ENCODE measurements at regions not wholly inside any gene's neighbourhood (a gene's known extent, or its start where the extent isn't known, plus 50 kb on each side); places are given as distances from the start of the nearest gene placed in this dataset.

DNA sequence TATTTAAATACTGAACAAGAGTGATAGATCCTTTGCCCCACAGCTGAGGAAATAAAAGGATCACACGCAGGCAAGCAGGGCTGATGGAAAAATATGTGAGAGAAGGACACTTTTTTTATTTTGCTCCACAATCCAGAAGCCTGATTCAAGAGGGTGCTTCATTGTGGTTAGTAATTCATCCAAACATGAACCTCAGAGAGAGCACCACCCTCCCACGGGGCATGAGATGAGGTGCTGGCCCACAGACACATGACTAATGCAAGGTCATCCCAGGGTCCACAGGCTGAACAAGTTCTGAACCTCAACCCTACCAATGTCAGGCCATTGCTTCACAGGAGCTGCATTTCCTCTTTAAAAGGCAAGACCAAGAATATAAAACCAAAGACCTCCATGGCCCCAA lies 239.6 kb downstream of the MREG start:
- 73% methylated on average over 1 of the region's 2 CpGs for WGBS (ENCODE audit: insufficient coverage)
- H3K4me3 ChIP-seq (ENCODE audit: low read length): no peak overlapping the region
- H3K27ac ChIP-seq (ENCODE audit: low read length): no peak overlapping the region
- H3K4me1 ChIP-seq (ENCODE audit: control insufficient read depth, insufficient read depth, low read length): peaks cover 2% of the 10 kb centered on the region
- H3K27me3 ChIP-seq (ENCODE audit: control insufficient read depth, insufficient read depth, low read length): no peaks in the 10 kb centered on the region
- no peaks in the 10 kb centered on the region for H3K9me3 ChIP-seq (replicated peaks; ENCODE audit: control insufficient read depth, low read depth, low read length)
- DNase-seq: no peak
- H3K36me3 ChIP-seq (ENCODE audit: control insufficient read depth, insufficient read depth, low read length): no peaks in the 10 kb centered on the region

DNA sequence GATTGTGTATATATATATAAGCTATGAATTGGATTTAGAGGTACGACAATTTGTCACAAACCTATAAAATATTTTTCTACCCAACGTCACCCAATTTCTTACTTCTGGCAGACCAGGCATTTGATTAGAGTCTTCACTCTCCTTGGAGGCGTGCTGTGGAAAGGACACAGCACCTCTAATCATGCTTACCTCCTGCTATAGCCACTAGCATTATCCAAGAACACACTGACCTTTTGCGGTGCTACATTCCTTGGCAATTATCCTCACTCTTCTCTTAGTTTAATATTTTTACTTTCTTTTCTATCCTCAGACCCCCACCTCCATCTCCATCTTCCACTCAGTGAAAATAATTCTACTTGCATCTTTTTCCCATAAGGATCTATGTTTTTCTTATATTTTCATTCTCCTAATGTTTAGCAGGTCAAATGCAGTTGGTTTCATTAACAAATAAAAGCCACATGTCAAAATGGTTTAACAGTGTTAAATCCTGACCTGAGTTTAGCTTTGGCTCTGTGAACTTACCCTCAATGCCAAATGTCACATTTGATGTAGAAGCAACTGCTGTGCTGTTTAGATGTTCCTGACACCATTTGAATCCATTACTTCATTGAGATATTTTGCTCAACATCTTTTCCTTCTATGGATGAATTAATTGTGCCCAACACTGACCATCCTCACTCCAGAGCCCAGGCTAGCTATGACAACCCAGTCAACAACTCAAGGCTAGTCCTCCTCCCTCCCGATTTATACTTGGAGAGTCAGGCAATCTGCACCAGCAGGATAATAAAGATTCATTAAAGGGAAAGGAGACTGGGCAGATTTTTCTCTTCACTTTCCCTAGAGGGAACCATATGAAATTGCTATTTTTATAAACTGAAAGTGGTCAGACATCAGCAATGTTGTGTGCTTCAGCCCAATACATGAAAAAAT lies 240.5 kb downstream of the MREG start:
- Histone ChIP-seq H3K27me3 (ENCODE audit: control insufficient read depth, insufficient read depth, low read length) (no peaks in the 10 kb centered on the region), H3K4me1 (ENCODE audit: control insufficient read depth, insufficient read depth, low read length) (peaks cover 2% of the 10 kb centered on the region), H3K36me3 (ENCODE audit: control insufficient read depth, insufficient read depth, low read length) (no peaks in the 10 kb centered on the region), H3K9me3 (replicated peaks; ENCODE audit: control insufficient read depth, low read depth, low read length) (peaks cover 3% of the 10 kb centered on the region), H3K27ac (ENCODE audit: low read length) (no peak overlapping the region), H3K4me3 (ENCODE audit: low read length) (no peak overlapping the region)
- 74% methylated on average over 3 of the region's 5 CpGs for whole genome bisulfite sequencing (ENCODE audit: insufficient coverage)
- DNase-seq: no peak

DNA sequence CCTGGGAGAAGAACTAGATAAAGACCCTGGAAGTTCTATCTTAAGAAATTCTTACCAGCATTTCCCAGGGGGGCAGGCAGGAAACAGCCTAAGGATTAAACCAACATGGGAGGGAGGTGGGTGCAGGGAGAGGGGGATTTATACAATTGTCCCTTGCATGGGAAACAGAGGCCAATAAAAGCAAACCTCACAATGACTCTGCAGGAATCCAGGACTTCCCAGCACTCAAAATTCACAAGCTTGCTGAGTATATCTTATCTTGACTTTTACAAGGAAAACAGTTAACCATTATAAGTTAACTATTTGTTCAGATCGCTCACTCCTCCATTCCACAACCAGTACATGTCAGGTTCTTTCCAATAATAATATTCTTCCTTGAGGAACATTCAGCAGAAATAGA lies 241.3 kb downstream of the MREG start:
- no peak for DNase-seq
- no peaks in the 10 kb centered on the region for H3K36me3 ChIP-seq (ENCODE audit: control insufficient read depth, insufficient read depth, low read length)
- no CpG with 5 or more reads among the region's 1 CpG for WGBS (ENCODE audit: insufficient coverage)
- H3K27ac ChIP-seq (ENCODE audit: low read length): no peak overlapping the region
- H3K27me3 ChIP-seq (ENCODE audit: control insufficient read depth, insufficient read depth, low read length): no peaks in the 10 kb centered on the region
- no peak overlapping the region for H3K4me3 ChIP-seq (ENCODE audit: low read length)
- H3K9me3 ChIP-seq (replicated peaks; ENCODE audit: control insufficient read depth, low read depth, low read length): peaks cover 6% of the 10 kb centered on the region
- H3K4me1 ChIP-seq (ENCODE audit: control insufficient read depth, insufficient read depth, low read length): peaks cover 2% of the 10 kb centered on the region

DNA sequence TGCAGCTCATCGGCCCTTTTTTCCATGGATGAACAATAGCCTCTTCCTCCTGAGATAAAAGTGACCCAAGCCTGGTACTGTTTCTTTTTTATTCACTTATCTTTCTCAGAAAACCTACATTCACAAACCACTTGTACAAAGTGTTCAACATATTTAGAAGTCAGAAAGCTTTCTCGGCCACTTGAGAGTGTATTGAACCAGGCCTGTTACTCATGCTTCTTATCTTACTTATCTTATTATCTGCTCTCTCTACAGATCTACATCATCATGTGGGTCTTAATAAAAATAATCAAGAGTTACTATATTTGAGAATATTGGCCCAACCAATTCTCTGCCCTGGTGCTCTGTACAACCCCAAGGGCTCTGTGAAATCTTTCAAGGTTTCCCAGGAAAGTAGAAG lies 242.1 kb downstream of the MREG start:
- 82% methylated on average over 1 of the region's 2 CpGs for WGBS (ENCODE audit: insufficient coverage)

DNA sequence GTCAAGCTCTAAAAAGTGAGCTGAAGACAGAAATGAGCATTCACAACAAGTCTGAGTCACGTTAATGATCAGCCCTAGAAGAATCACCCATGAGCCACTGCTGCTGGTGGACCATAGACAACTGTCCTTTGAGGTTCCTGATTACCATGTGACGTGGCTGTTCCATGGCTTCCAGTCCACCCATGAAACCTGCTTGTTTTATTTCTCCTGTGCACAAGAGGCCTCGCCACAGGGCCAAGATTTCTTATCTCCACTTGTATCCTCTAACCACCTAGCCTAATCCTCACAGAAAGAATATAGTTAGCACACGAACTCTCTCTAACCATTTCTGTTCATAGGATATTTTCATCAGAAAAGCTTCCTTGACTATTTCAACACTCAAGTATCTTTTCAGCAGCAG lies 242.7 kb downstream of the MREG start:
- WGBS (ENCODE audit: insufficient coverage): 93% methylated on average over 4 of the region's 4 CpGs
- H3K27ac ChIP-seq (ENCODE audit: low read length): no peak overlapping the region
- no peak overlapping the region for H3K4me3 ChIP-seq (ENCODE audit: low read length)
- no peaks in the 10 kb centered on the region for H3K27me3 ChIP-seq (ENCODE audit: control insufficient read depth, insufficient read depth, low read length)
- H3K9me3 ChIP-seq (replicated peaks; ENCODE audit: control insufficient read depth, low read depth, low read length): peaks cover 6% of the 10 kb centered on the region
- DNase-seq: no peak
- H3K4me1 ChIP-seq (ENCODE audit: control insufficient read depth, insufficient read depth, low read length): peaks cover 5% of the 10 kb centered on the region
- no peaks in the 10 kb centered on the region for H3K36me3 ChIP-seq (ENCODE audit: control insufficient read depth, insufficient read depth, low read length)

More for the DNA sequence above, 242.1 kb downstream of the MREG start:
- Histone ChIP-seq H3K4me1 (ENCODE audit: control insufficient read depth, insufficient read depth, low read length) (peaks cover 2% of the 10 kb centered on the region), H3K4me3 (ENCODE audit: low read length) (no peak overlapping the region), H3K27ac (ENCODE audit: low read length) (no peak overlapping the region), H3K36me3 (ENCODE audit: control insufficient read depth, insufficient read depth, low read length) (no peaks in the 10 kb centered on the region), H3K9me3 (replicated peaks; ENCODE audit: control insufficient read depth, low read depth, low read length) (peaks cover 6% of the 10 kb centered on the region), H3K27me3 (ENCODE audit: control insufficient read depth, insufficient read depth, low read length) (no peaks in the 10 kb centered on the region)
- no peak for DNase-seq

DNA sequence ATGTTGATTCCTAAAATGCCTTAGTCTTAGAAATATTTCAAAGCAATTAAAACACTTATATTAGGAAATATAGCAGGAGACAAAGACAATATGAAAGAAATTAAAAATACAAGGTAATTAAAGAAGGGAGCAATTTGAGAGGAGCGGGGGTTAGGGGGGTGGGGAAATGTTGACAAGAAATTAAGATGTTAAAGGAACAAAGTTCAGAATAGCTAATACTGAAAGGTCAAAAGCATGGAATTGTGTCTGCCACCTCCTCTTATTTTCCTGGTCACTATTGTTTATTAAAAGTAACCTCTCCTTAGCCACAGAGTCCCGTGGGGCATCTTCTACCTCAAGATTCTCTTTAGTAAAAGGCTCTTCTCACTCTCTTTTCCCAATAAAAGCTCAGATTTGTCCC lies 244.1 kb downstream of the MREG start:
- WGBS (ENCODE audit: insufficient coverage): 93% methylated on average over 2 of the region's 2 CpGs
- H3K4me1 ChIP-seq (ENCODE audit: control insufficient read depth, insufficient read depth, low read length): peaks cover 5% of the 10 kb centered on the region
- H3K27ac ChIP-seq (ENCODE audit: low read length): no peak overlapping the region
- DNase-seq: no peak
- H3K27me3 ChIP-seq (ENCODE audit: control insufficient read depth, insufficient read depth, low read length): no peaks in the 10 kb centered on the region
- no peaks in the 10 kb centered on the region for H3K36me3 ChIP-seq (ENCODE audit: control insufficient read depth, insufficient read depth, low read length)
- no peak overlapping the region for H3K4me3 ChIP-seq (ENCODE audit: low read length)
- H3K9me3 ChIP-seq (replicated peaks; ENCODE audit: control insufficient read depth, low read depth, low read length): peaks cover 6% of the 10 kb centered on the region

DNA sequence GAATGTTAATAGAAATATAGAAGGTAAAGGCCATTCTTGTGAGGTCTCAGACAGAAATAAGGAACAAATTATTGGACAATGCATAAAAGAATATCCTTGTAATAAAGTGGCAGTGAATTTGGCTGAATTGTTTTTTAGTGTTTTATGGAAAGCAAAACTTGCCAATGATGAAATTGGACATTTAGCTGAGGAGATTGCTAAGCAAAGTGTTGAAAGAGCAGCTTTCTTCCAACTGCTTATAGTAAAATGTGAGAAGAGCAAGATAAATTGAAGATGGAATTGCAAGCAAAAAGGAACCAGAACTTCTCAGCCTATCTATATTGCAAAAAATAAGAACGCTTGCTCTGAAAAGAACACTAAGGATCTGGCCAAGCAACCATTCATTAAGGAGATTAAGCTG lies 245.7 kb downstream of the MREG start:
- DNase-seq: no peak
- peaks cover 6% of the 10 kb centered on the region for H3K9me3 ChIP-seq (replicated peaks; ENCODE audit: control insufficient read depth, low read depth, low read length)
- H3K36me3 ChIP-seq (ENCODE audit: control insufficient read depth, insufficient read depth, low read length): no peaks in the 10 kb centered on the region
- no peak overlapping the region for H3K4me3 ChIP-seq (ENCODE audit: low read length)
- WGBS (ENCODE audit: insufficient coverage): no CpG with 5 or more reads among the region's 1 CpG
- H3K27me3 ChIP-seq (ENCODE audit: control insufficient read depth, insufficient read depth, low read length): no peaks in the 10 kb centered on the region
- H3K4me1 ChIP-seq (ENCODE audit: control insufficient read depth, insufficient read depth, low read length): peaks cover 2% of the 10 kb centered on the region
- no peak overlapping the region for H3K27ac ChIP-seq (ENCODE audit: low read length)

DNA sequence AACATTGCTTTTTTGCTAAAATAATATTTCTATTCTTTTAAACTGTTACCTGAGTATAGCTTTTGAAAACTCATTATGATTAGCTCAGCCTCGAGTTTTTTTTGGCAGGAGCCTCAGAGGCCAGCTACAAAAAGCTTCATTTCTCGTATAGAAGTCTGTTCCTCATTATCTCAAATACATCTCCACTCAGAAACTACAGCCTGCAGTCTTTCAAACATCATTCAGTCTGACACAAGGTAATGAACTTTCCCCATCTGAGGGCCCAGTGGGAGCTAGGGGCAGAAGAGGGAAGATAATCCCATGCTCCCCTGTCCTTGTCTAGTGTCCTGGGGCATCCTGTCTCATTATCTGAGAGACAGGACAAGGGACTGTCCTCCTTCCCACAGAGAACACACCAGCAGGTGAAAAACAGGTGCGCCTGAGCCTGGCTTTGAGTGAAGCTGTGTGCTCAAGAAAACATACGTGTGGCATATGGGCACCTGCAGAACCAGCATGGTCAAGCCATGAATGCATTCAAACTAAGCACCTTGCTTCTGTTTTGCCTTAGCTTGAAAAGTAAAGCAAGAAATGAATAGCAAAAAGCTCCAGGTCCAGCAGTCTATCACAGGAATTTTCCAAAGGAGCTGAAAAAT lies 247.5 kb downstream of the MREG start:
- H3K9me3 ChIP-seq (replicated peaks; ENCODE audit: control insufficient read depth, low read depth, low read length): peaks cover 6% of the 10 kb centered on the region
- WGBS (ENCODE audit: insufficient coverage): 39% methylated on average over 4 of the region's 4 CpGs
- H3K36me3 ChIP-seq (ENCODE audit: control insufficient read depth, insufficient read depth, low read length): no peaks in the 10 kb centered on the region
- no peaks in the 10 kb centered on the region for H3K27me3 ChIP-seq (ENCODE audit: control insufficient read depth, insufficient read depth, low read length)
- H3K4me3 ChIP-seq (ENCODE audit: low read length): no peak overlapping the region
- H3K27ac ChIP-seq (ENCODE audit: low read length): no peak overlapping the region
- H3K4me1 ChIP-seq (ENCODE audit: control insufficient read depth, insufficient read depth, low read length): peaks cover 2% of the 10 kb centered on the region
- DNase-seq: peak; percentile 44

DNA sequence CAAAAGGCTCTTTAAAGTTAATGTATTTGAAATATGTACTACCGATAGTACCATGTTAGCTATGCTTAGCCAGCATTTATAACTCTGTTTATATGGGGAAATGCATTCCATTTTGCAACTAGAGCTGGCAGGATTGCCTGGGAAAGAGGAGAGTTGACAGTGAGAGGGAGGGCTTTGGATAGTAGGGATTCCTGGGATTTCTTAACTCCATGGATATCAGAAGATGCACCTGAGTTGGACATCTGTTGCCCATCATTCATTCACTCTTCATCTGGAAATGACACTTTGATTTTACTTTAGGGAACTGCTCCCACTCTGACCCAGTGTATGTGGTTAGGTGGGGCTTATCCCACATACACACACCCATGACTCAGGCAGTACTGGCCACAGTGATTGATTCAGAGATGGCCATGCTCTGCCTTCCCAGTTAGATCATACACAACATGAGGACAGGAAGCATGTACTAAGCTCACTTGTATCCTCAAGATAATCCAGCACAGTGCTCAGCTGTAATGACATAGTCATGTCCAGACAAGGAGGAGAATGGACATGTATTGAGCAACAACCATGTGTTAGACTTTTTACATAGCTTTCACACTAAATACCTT lies 248.8 kb downstream of the MREG start:
- Histone ChIP-seq H3K27ac (ENCODE audit: low read length) (no peak overlapping the region), H3K27me3 (ENCODE audit: control insufficient read depth, insufficient read depth, low read length) (no peaks in the 10 kb centered on the region), H3K4me1 (ENCODE audit: control insufficient read depth, insufficient read depth, low read length) (peaks cover 2% of the 10 kb centered on the region), H3K4me3 (ENCODE audit: low read length) (no peak overlapping the region), H3K9me3 (replicated peaks; ENCODE audit: control insufficient read depth, low read depth, low read length) (peaks cover 6% of the 10 kb centered on the region), H3K36me3 (ENCODE audit: control insufficient read depth, insufficient read depth, low read length) (no peaks in the 10 kb centered on the region)
- DNase-seq: no peak
- no CpG with 5 or more reads among the region's 1 CpG for WGBS (ENCODE audit: insufficient coverage)

DNA sequence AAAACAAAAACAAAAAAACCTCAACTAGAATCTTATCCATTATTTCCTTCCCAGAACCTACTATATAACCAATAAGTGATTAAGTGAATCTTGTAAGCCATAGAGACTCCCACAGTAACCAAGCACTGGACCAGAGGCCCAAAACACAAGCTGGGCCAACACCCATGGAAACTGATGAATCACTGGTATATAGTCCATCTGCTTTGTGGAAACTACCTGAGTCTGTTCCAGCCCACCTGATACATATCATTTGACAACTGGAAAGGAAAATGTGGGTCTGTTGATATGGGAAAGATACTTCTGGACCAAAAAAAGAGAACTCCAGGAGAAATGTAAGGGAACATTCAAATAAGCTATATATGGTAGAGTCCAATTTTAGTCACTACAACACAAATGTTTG lies 252.8 kb downstream of the MREG start:
- no peak for DNase-seq

More for the DNA sequence above, 252.8 kb downstream of the MREG start:
- Histone ChIP-seq H3K4me3 (ENCODE audit: low read length) (no peak overlapping the region), H3K36me3 (ENCODE audit: control insufficient read depth, insufficient read depth, low read length) (no peaks in the 10 kb centered on the region), H3K4me1 (ENCODE audit: control insufficient read depth, insufficient read depth, low read length) (peaks cover 2% of the 10 kb centered on the region), H3K9me3 (replicated peaks; ENCODE audit: control insufficient read depth, low read depth, low read length) (no peaks in the 10 kb centered on the region), H3K27ac (ENCODE audit: low read length) (no peak overlapping the region), H3K27me3 (ENCODE audit: control insufficient read depth, insufficient read depth, low read length) (no peaks in the 10 kb centered on the region)

All from muscle of leg (tissue), 3 donors.